ENCODE measurements at regions not wholly inside any gene's neighbourhood (a gene's known extent, or its start where the extent isn't known, plus 50 kb on each side); places are given as distances from the start of the nearest gene placed in this dataset.
A peak's percentile ranks its signal among the peaks of the same experiment; 100 is the strongest.
"Not testable (repeated sequence)": the region's sequence is repeated elsewhere in the genome, so short reads cannot be mapped to it uniquely, and the experiment has no call there.

GRCh38 chr7:51382243-51382642 lies 65.6 kb upstream of the COBL start:
- DNase-seq, result not testable (repeated sequence)

GRCh38 chr7:51376420-51377092 lies 59.9 kb upstream of the COBL start:
- peak in 1 of 2 experiments; percentile 18 for DNase-seq

- no peak for DNase-seq
Measured at GRCh38 chr7:51374936-51375335, 58.3 kb upstream of the COBL start.

GRCh38 chr7:51373607-51374006 lies 57.0 kb upstream of the COBL start:
- DNase-seq, result not testable (repeated sequence)

- no peak for DNase-seq
Measured at GRCh38 chr7:51369746-51370145, 53.1 kb upstream of the COBL start.

- DNase-seq, result not testable (repeated sequence)
Measured at GRCh38 chr7:51369228-51369627, 52.6 kb upstream of the COBL start.

GRCh38 chr7:51368334-51368733 lies 51.7 kb upstream of the COBL start:
- DNase-seq, result no peak

GRCh38 chr7:51367614-51367968 lies 51.0 kb upstream of the COBL start:
- DNase-seq, result no peak

GRCh38 chr7:51366930-51367613 lies 50.5 kb upstream of the COBL start:
- peak in 1 of 2 experiments; percentile 12 for DNase-seq
